Nephron (organoid): ENCODE measurements at regions not wholly inside any gene's neighbourhood (a gene's known extent, or its start where the extent isn't known, plus 50 kb on each side); places are given as distances from the start of the nearest gene placed in this dataset.

Source experiments
- H3K27ac Mint-ChIP-seq, 3 experiments: 2 replicates each; pipeline ENCODE4 v1.8.0; 2020; ENCODE audit warnings: mixed read lengths in 3 of 3, mild to moderate bottlenecking in 2 of 3, moderate library complexity in 1 of 3
- H3K27me3 Mint-ChIP-seq: 2 replicates; pipeline ENCODE4 v1.8.0; 2021; ENCODE audit warnings: low read depth, mild to moderate bottlenecking, moderate library complexity, mixed read lengths
- H3K36me3 Mint-ChIP-seq: 2 replicates; pipeline ENCODE4 v1.8.0; 2020; ENCODE audit warnings: low read depth, mixed read lengths
- H3K4me1 Mint-ChIP-seq: 2 replicates; pipeline ENCODE4 v1.8.0; 2020; ENCODE audit warnings: mixed read lengths
- H3K4me3 Mint-ChIP-seq, 3 experiments: 2 replicates each; pipeline ENCODE4 v1.8.0; 2020; ENCODE audit warnings: mild to moderate bottlenecking in 3 of 3, mixed read lengths in 3 of 3, moderate library complexity in 2 of 3
- H3K9me3 Mint-ChIP-seq: 2 replicates; pipeline ENCODE4 v1.8.0; 2020; ENCODE audit warnings: mixed read lengths
- TF ChIP-seq, protein P1 (sequence below), 3 experiments: fragments of 200-600 bp; sonication (generic); IDR thresholded peaks; one replicate each; pipeline ENCODE4 v1.5.0; 2021; ENCODE audit warnings: antibody characterized with exemption in 3 of 3; ENCODE audit not compliant: unreplicated experiment in 3 of 3

DNA sequence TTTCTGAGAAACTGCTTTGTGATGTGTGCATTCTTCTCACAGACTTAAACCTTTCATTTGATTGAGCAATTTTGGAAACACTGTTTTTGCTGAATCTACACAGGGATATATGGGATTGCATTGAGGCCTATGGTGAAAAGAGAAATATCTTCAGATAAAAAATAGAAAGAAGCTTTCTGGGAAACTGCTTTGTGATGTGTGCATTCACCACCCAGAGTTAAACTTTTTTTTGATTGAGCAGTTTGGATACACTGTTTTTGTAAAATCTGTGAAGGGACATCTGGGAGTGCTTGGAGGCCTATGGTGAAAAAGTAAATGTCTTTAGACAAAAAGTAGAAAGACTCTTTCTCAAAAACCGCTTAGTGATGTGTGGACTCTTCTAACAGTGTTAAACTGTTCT lies 1683.8 kb downstream of the UQCRFS1 start:
- TF ChIP-seq, protein P1, sequence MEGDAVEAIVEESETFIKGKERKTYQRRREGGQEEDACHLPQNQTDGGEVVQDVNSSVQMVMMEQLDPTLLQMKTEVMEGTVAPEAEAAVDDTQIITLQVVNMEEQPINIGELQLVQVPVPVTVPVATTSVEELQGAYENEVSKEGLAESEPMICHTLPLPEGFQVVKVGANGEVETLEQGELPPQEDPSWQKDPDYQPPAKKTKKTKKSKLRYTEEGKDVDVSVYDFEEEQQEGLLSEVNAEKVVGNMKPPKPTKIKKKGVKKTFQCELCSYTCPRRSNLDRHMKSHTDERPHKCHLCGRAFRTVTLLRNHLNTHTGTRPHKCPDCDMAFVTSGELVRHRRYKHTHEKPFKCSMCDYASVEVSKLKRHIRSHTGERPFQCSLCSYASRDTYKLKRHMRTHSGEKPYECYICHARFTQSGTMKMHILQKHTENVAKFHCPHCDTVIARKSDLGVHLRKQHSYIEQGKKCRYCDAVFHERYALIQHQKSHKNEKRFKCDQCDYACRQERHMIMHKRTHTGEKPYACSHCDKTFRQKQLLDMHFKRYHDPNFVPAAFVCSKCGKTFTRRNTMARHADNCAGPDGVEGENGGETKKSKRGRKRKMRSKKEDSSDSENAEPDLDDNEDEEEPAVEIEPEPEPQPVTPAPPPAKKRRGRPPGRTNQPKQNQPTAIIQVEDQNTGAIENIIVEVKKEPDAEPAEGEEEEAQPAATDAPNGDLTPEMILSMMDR (IDR thresholded peaks at IDR 0.05; ENCODE audit: unreplicated experiment in 3 of 3) = no peak
- H3K4me3 Mint-ChIP-seq = no peak overlapping the region
- H3K4me1 Mint-ChIP-seq = no peaks in the 10 kb centered on the region
- no peak overlapping the region for H3K27ac Mint-ChIP-seq
- no peaks in the 10 kb centered on the region for H3K27me3 Mint-ChIP-seq
- H3K9me3 Mint-ChIP-seq = peaks cover 57% of the 10 kb centered on the region
- H3K36me3 Mint-ChIP-seq = no peaks in the 10 kb centered on the region

DNA sequence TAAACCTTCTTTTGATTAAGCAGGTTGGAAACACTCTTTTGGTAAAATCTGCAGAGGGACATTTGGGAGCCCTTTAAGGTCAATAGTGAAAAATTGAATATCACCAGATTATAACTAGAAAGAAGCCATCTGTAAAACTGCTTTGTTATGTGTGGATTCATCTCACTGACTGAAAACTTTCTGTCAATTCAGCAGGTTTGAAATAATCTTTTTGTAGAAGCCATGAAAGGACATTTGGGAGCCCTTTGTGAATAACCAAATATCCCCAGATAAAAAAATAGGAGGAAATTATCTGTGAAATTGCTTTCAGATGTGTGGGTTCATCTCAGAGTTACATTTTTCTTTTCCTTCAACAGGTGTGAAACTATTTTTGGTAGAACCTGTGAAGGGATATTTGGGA lies 1690.7 kb downstream of the UQCRFS1 start:
- H3K27ac Mint-ChIP-seq = no peak overlapping the region
- H3K4me1 Mint-ChIP-seq = no peaks in the 10 kb centered on the region
- H3K27me3 Mint-ChIP-seq = no peaks in the 10 kb centered on the region
- TF ChIP-seq, protein P1 (IDR thresholded peaks at IDR 0.05; ENCODE audit: unreplicated experiment in 3 of 3) = no peak
- peaks cover 25% of the 10 kb centered on the region for H3K9me3 Mint-ChIP-seq
- H3K36me3 Mint-ChIP-seq = no peaks in the 10 kb centered on the region
- no peak overlapping the region for H3K4me3 Mint-ChIP-seq
